HG03280 (cell line): ENCODE measurements at regions not wholly inside any gene's neighbourhood (a gene's known extent, or its start where the extent isn't known, plus 50 kb on each side); places are given as distances from the start of the nearest gene placed in this dataset.
"Not testable (repeated sequence)": the region's sequence is repeated elsewhere in the genome, so short reads cannot be mapped to it uniquely, and the experiment has no call there.

Source experiments
- ATAC-seq: cut with Tn5 transposase; IDR thresholded peaks from one replicate; pipeline ENCODE4 v1.9.1; 2021; ENCODE audit warnings: mild to moderate bottlenecking, moderate library complexity; ENCODE audit not compliant: unreplicated experiment

- no peak for ATAC-seq
Measured at GRCh38 chrX:124234348-124234747, 98.1 kb upstream of the TEX13D start.

GRCh38 chrX:124238268-124238667, 94.2 kb upstream of the TEX13D start:
- ATAC-seq: no peak

- no peak for ATAC-seq
Measured at GRCh38 chrX:124239324-124239723, 93.1 kb upstream of the TEX13D start.

- ATAC-seq: peak; percentile 88
Measured at GRCh38 chrX:124239911-124240310, 92.5 kb upstream of the TEX13D start.

- ATAC-seq: no peak
Measured at GRCh38 chrX:124240422-124240821, 92.0 kb upstream of the TEX13D start.

GRCh38 chrX:124242131-124242530, 90.3 kb upstream of the TEX13D start:
- no peak for ATAC-seq

GRCh38 chrX:124249345-124249744, 83.1 kb upstream of the TEX13D start:
- no peak for ATAC-seq

GRCh38 chrX:124250835-124251437, 81.5 kb upstream of the TEX13D start:
- no peak for ATAC-seq

GRCh38 chrX:124254611-124255010, 77.8 kb upstream of the TEX13D start:
- ATAC-seq: no peak

- ATAC-seq: no peak
Measured at GRCh38 chrX:124256216-124256615, 76.2 kb upstream of the TEX13D start.

GRCh38 chrX:124256629-124257380, 75.7 kb upstream of the TEX13D start:
- ATAC-seq: no peak

GRCh38 chrX:124257924-124258702, 74.3 kb upstream of the TEX13D start:
- no peak for ATAC-seq

GRCh38 chrX:124260845-124261244, 71.6 kb upstream of the TEX13D start:
- no peak for ATAC-seq

GRCh38 chrX:124263743-124264142, 68.7 kb upstream of the TEX13D start:
- ATAC-seq: no peak

- ATAC-seq: no peak
Measured at GRCh38 chrX:124268099-124268498, 64.4 kb upstream of the TEX13D start.

GRCh38 chrX:124269881-124270280, 62.6 kb upstream of the TEX13D start:
- ATAC-seq: no peak

GRCh38 chrX:124271599-124271998, 60.9 kb upstream of the TEX13D start:
- ATAC-seq: not testable (repeated sequence)

GRCh38 chrX:124272370-124272982, 60.0 kb upstream of the TEX13D start:
- no peak for ATAC-seq

GRCh38 chrX:124274438-124275181, 57.9 kb upstream of the TEX13D start:
- ATAC-seq: no peak

- ATAC-seq: no peak
Measured at GRCh38 chrX:124275182-124275894, 57.1 kb upstream of the TEX13D start.
